ENCODE measurements at regions not wholly inside any gene's neighbourhood (a gene's known extent, or its start where the extent isn't known, plus 50 kb on each side); places are given as distances from the start of the nearest gene placed in this dataset.

- no peaks in the 10 kb centered on the region for H3K4me1 ChIP-seq (ENCODE audit: insufficient read depth, low read length, poor library complexity, severe bottlenecking)
- no TSS peak for BruUV-seq (replicated peaks)
- ChIA-PET CTCF (no interaction called here), POLR2A (ENCODE audit: low non-redundant PET) (no interaction called here)
- no peaks in the 10 kb centered on the region for H3K36me3 ChIP-seq (ENCODE audit: insufficient read depth, low read length, poor library complexity, severe bottlenecking)
- no peak overlapping the region for H3K4me3 ChIP-seq (ENCODE audit: low read depth, low read length, poor library complexity, severe bottlenecking)
- no peak overlapping the region for H3K27ac ChIP-seq (ENCODE audit: low read depth, low read length, poor library complexity, severe bottlenecking)
- no peaks in the 10 kb centered on the region for H3K27me3 ChIP-seq (replicated peaks; ENCODE audit: insufficient read depth, low read depth, low read length, poor library complexity)
- intact Hi-C loops (cut with micrococcal nuclease; ENCODE audit: unreplicated experiment): no loop called here
- DNase-seq (ENCODE audit: low spot score): no peak
- H3K9me3 ChIP-seq (ENCODE audit: low read depth, low read length, poor library complexity, severe bottlenecking): peaks cover 19% of the 10 kb centered on the region
- TF ChIP-seq EZH2 (IDR thresholded peaks at IDR 0.05; ENCODE audit: borderline replicate concordance, low read depth, low read length, poor library complexity, severe bottlenecking): no peak
- no peak for TF ChIP-seq CTCF (conservative IDR thresholded peaks at IDR 0.05; ENCODE audit: low read depth, low read length)
Observed at GRCh38 chr9:93892748-93893147, 62.4 kb downstream of the BARX1 start.

GRCh38 chr9:93891549-93892310, 63.4 kb downstream of the BARX1 start:
- H3K36me3 ChIP-seq (ENCODE audit: insufficient read depth, low read length, poor library complexity, severe bottlenecking): no peaks in the 10 kb centered on the region
- CTCF ChIA-PET: no interaction called here
- no peaks in the 10 kb centered on the region for H3K27me3 ChIP-seq (replicated peaks; ENCODE audit: insufficient read depth, low read depth, low read length, poor library complexity)
- POLR2A ChIA-PET (ENCODE audit: low non-redundant PET): no interaction called here
- peaks cover 19% of the 10 kb centered on the region for H3K9me3 ChIP-seq (ENCODE audit: low read depth, low read length, poor library complexity, severe bottlenecking)
- DNase-seq (ENCODE audit: low spot score): no peak
- no peaks in the 10 kb centered on the region for H3K4me1 ChIP-seq (ENCODE audit: insufficient read depth, low read length, poor library complexity, severe bottlenecking)
- H3K27ac ChIP-seq (ENCODE audit: low read depth, low read length, poor library complexity, severe bottlenecking): no peak overlapping the region
- intact Hi-C loops (cut with micrococcal nuclease; ENCODE audit: unreplicated experiment): no loop called here
- TF ChIP-seq EZH2 (IDR thresholded peaks at IDR 0.05; ENCODE audit: borderline replicate concordance, low read depth, low read length, poor library complexity, severe bottlenecking): no peak
- TF ChIP-seq CTCF (conservative IDR thresholded peaks at IDR 0.05; ENCODE audit: low read depth, low read length): no peak
- no peak overlapping the region for H3K4me3 ChIP-seq (ENCODE audit: low read depth, low read length, poor library complexity, severe bottlenecking)
- BruUV-seq (replicated peaks): no TSS peak

GRCh38 chr9:93891050-93891449, 64.1 kb downstream of the BARX1 start:
- CTCF ChIA-PET: no interaction called here
- Histone ChIP-seq H3K4me3 (ENCODE audit: low read depth, low read length, poor library complexity, severe bottlenecking) (no peak overlapping the region), H3K4me1 (ENCODE audit: insufficient read depth, low read length, poor library complexity, severe bottlenecking) (no peaks in the 10 kb centered on the region), H3K9me3 (ENCODE audit: low read depth, low read length, poor library complexity, severe bottlenecking) (peaks cover 19% of the 10 kb centered on the region), H3K36me3 (ENCODE audit: insufficient read depth, low read length, poor library complexity, severe bottlenecking) (no peaks in the 10 kb centered on the region), H3K27ac (ENCODE audit: low read depth, low read length, poor library complexity, severe bottlenecking) (no peak overlapping the region), H3K27me3 (replicated peaks; ENCODE audit: insufficient read depth, low read depth, low read length, poor library complexity) (no peaks in the 10 kb centered on the region)
- intact Hi-C loops (cut with micrococcal nuclease; ENCODE audit: unreplicated experiment): no loop called here
- no peak for DNase-seq (ENCODE audit: low spot score)
- POLR2A ChIA-PET (ENCODE audit: low non-redundant PET): no interaction called here
- no peak for TF ChIP-seq EZH2 (IDR thresholded peaks at IDR 0.05; ENCODE audit: borderline replicate concordance, low read depth, low read length, poor library complexity, severe bottlenecking)
- no peak for TF ChIP-seq CTCF (conservative IDR thresholded peaks at IDR 0.05; ENCODE audit: low read depth, low read length)
- no TSS peak for BruUV-seq (replicated peaks)

Data from A673 (cell line).